ENCODE measurements at regions not wholly inside any gene's neighbourhood (a gene's known extent, or its start where the extent isn't known, plus 50 kb on each side); places are given as distances from the start of the nearest gene placed in this dataset.

DNA sequence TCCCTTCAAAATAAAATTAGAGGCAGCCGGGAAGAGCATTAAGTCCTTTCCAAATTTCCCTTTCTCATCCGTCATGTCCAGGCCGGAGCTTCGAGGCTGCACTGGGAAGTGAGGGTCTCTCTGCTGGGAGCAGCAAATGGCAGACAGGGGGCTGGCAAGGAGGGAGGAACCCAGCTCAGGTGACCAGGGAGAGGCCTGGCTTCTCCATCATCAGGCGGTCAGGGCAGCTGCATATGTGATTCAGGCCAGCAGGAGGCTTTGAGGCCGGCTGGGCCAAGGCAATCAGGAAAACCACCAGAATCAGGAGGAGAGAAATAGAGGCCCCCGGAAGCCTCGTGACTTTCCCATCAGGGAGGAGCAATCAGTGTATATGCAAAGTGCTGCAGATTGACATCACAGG, 85.0 kb upstream of the RPL38 start:
- TF ChIP-seq EZH2phosphoT487 (IDR thresholded peaks at IDR 0.05; ENCODE audit: low read length) (no peak), EZH2 (optimal IDR thresholded peaks at IDR 0.05; ENCODE audit: low read depth, low read length) (no peak)
- TF ChIP-seq, protein P1, sequence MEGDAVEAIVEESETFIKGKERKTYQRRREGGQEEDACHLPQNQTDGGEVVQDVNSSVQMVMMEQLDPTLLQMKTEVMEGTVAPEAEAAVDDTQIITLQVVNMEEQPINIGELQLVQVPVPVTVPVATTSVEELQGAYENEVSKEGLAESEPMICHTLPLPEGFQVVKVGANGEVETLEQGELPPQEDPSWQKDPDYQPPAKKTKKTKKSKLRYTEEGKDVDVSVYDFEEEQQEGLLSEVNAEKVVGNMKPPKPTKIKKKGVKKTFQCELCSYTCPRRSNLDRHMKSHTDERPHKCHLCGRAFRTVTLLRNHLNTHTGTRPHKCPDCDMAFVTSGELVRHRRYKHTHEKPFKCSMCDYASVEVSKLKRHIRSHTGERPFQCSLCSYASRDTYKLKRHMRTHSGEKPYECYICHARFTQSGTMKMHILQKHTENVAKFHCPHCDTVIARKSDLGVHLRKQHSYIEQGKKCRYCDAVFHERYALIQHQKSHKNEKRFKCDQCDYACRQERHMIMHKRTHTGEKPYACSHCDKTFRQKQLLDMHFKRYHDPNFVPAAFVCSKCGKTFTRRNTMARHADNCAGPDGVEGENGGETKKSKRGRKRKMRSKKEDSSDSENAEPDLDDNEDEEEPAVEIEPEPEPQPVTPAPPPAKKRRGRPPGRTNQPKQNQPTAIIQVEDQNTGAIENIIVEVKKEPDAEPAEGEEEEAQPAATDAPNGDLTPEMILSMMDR (IDR thresholded peaks at IDR 0.05; ENCODE audit: low read length) = no peak
- H3K27ac ChIP-seq (ENCODE audit: low read length) = no peak overlapping the region
- no peaks in the 10 kb centered on the region for H3K79me2 ChIP-seq (ENCODE audit: low read length)
- H4K20me1 ChIP-seq (ENCODE audit: insufficient read depth, low read length) = no peaks in the 10 kb centered on the region
- no peak overlapping the region for H3K4me2 ChIP-seq (ENCODE audit: low read depth, low read length)
- H3K4me1 ChIP-seq (ENCODE audit: low read length) = no peaks in the 10 kb centered on the region
- H3K9me2 ChIP-seq (replicated peaks; ENCODE audit: insufficient read depth, low read length) = no peaks in the 10 kb centered on the region
- no peak overlapping the region for H3K4me3 ChIP-seq (ENCODE audit: low read length)
- no peaks in the 10 kb centered on the region for H3F3A ChIP-seq (ENCODE audit: insufficient read depth, low read length)
- no peak overlapping the region for H3K9ac ChIP-seq (ENCODE audit: low read length)
- H3K36me3 ChIP-seq (replicated peaks; ENCODE audit: insufficient read depth, low read length) = no peaks in the 10 kb centered on the region
- H3K27me3 ChIP-seq (replicated peaks; ENCODE audit: insufficient read depth, low read length) = peaks cover 83% of the 10 kb centered on the region
- no peak for DNase-seq
- no peaks in the 10 kb centered on the region for H3K9me3 ChIP-seq (replicated peaks; ENCODE audit: insufficient read depth, low read length)
- no peak overlapping the region for H2AFZ ChIP-seq (ENCODE audit: low read length)

DNA sequence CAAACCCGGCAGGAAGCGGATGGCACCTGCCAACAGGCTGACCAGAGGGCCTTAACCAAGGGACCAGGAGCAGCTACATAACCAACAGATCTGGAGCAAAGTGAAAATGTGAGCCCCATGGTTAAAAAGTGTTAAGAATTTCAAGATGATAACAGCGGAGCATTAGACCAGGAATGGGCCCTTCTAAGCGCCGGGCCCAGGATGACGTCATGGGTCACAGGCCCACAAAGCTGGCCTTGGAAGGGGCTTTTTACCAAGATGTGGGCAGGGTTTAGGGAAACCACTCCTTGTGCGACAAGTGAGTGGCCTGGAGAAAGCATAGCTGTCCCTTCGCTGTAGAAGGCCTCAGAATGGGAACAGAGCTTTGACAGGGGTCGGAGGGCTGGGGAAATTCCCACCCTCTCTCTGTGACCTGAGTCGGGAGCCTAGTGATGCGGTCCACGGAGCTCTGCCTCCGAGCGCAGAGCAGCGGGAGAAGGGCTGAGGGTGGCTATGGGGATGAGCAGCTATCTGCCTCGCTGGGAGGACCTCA, 84.4 kb upstream of the RPL38 start:
- Histone ChIP-seq H3K9ac (ENCODE audit: low read length) (no peak overlapping the region), H3K4me3 (ENCODE audit: low read length) (no peak overlapping the region), H4K20me1 (ENCODE audit: insufficient read depth, low read length) (no peaks in the 10 kb centered on the region), H3K4me2 (ENCODE audit: low read depth, low read length) (no peak overlapping the region), H3F3A (ENCODE audit: insufficient read depth, low read length) (no peaks in the 10 kb centered on the region), H2AFZ (ENCODE audit: low read length) (no peak overlapping the region), H3K36me3 (replicated peaks; ENCODE audit: insufficient read depth, low read length) (no peaks in the 10 kb centered on the region), H3K27ac (ENCODE audit: low read length) (no peak overlapping the region), H3K9me3 (replicated peaks; ENCODE audit: insufficient read depth, low read length) (no peaks in the 10 kb centered on the region), H3K4me1 (ENCODE audit: low read length) (no peaks in the 10 kb centered on the region), H3K27me3 (replicated peaks; ENCODE audit: insufficient read depth, low read length) (peaks cover 83% of the 10 kb centered on the region), H3K9me2 (replicated peaks; ENCODE audit: insufficient read depth, low read length) (no peaks in the 10 kb centered on the region), H3K79me2 (ENCODE audit: low read length) (no peaks in the 10 kb centered on the region)
- TF ChIP-seq EZH2 (optimal IDR thresholded peaks at IDR 0.05; ENCODE audit: low read depth, low read length) = no peak
- DNase-seq = no peak

DNA sequence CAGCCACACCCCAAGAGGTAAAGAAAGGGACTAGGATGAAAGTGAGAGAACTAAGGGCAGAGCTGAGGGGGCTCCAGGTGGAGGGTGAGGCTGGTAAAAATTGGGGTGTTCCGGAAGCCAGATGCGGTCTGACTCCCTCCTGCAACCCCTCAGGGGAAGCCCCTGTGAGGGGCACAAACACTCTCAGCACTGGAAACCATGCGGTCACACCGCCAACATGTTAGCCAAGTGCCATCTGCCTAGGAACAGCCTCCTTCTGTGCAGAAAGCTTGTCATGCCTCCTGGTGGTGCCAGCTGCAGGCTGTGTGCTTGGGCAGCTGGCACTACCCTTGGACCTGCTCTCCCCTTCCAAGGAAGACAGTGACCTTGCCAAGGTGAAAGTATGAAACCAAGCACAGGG, 83.5 kb upstream of the RPL38 start:
- Histone ChIP-seq H3K36me3 (replicated peaks; ENCODE audit: insufficient read depth, low read length) (no peaks in the 10 kb centered on the region), H3K27ac (ENCODE audit: low read length) (no peak overlapping the region), H3K9me2 (replicated peaks; ENCODE audit: insufficient read depth, low read length) (no peaks in the 10 kb centered on the region), H3K9me3 (replicated peaks; ENCODE audit: insufficient read depth, low read length) (no peaks in the 10 kb centered on the region), H3K9ac (ENCODE audit: low read length) (no peak overlapping the region), H3K79me2 (ENCODE audit: low read length) (no peaks in the 10 kb centered on the region), H3K4me2 (ENCODE audit: low read depth, low read length) (no peak overlapping the region), H3K4me1 (ENCODE audit: low read length) (no peaks in the 10 kb centered on the region), H3K4me3 (ENCODE audit: low read length) (no peak overlapping the region), H3F3A (ENCODE audit: insufficient read depth, low read length) (no peaks in the 10 kb centered on the region), H2AFZ (ENCODE audit: low read length) (no peak overlapping the region), H4K20me1 (ENCODE audit: insufficient read depth, low read length) (no peaks in the 10 kb centered on the region), H3K27me3 (replicated peaks; ENCODE audit: insufficient read depth, low read length) (peaks cover 77% of the 10 kb centered on the region)
- TF ChIP-seq EZH2 (optimal IDR thresholded peaks at IDR 0.05; ENCODE audit: low read depth, low read length) = no peak
- no peak for TF ChIP-seq EZH2phosphoT487 (IDR thresholded peaks at IDR 0.05; ENCODE audit: low read length)
- TF ChIP-seq, protein P1 (IDR thresholded peaks at IDR 0.05; ENCODE audit: low read length) = no peak
- DNase-seq = no peak

DNA sequence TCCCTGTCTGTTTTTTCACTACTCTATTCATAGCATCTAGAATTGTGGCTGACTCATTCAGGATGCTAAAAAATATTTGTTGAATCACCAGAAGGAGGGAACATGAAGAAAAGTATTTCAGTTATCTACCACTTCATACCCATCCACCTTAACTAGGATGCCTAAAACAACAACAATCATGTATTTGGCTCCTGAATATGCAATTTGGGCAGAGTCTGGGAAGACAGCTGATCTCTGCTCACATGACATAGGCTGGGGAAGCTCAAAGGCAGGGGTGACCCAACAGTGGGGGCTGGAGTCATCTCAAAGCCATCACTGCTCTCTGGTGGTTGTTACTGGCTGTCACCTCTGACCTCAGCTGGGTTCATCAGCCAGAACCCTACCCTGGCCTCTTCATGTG, 80.1 kb upstream of the RPL38 start:
- Histone ChIP-seq H3K9me2 (replicated peaks; ENCODE audit: insufficient read depth, low read length) (no peaks in the 10 kb centered on the region), H3K27me3 (replicated peaks; ENCODE audit: insufficient read depth, low read length) (peaks cover 56% of the 10 kb centered on the region), H3K4me3 (ENCODE audit: low read length) (no peak overlapping the region), H3K4me1 (ENCODE audit: low read length) (no peaks in the 10 kb centered on the region), H3K9ac (ENCODE audit: low read length) (no peak overlapping the region), H2AFZ (ENCODE audit: low read length) (no peak overlapping the region), H4K20me1 (ENCODE audit: insufficient read depth, low read length) (no peaks in the 10 kb centered on the region), H3K9me3 (replicated peaks; ENCODE audit: insufficient read depth, low read length) (no peaks in the 10 kb centered on the region), H3K36me3 (replicated peaks; ENCODE audit: insufficient read depth, low read length) (no peaks in the 10 kb centered on the region), H3K27ac (ENCODE audit: low read length) (no peak overlapping the region), H3F3A (ENCODE audit: insufficient read depth, low read length) (no peaks in the 10 kb centered on the region), H3K4me2 (ENCODE audit: low read depth, low read length) (no peak overlapping the region), H3K79me2 (ENCODE audit: low read length) (no peaks in the 10 kb centered on the region)
- no peak for DNase-seq
- TF ChIP-seq EZH2 (optimal IDR thresholded peaks at IDR 0.05; ENCODE audit: low read depth, low read length) = no peak
- TF ChIP-seq, protein P1 (IDR thresholded peaks at IDR 0.05; ENCODE audit: low read length) = no peak
- TF ChIP-seq EZH2phosphoT487 (IDR thresholded peaks at IDR 0.05; ENCODE audit: low read length) = no peak

Measured in MM.1S (cell line).